NCI-H1048 (cell line): ENCODE measurements at regions not wholly inside any gene's neighbourhood (a gene's known extent, or its start where the extent isn't known, plus 50 kb on each side); places are given as distances from the start of the nearest gene placed in this dataset.

Experiments used
- DNase-seq: peaks from one replicate; lab custom pipeline; 2025; lab: John Stamatoyannopoulos, UW

- DNase-seq: no peak
Measured at GRCh38 chr2:21281791-21282514, 158.2 kb downstream of the TDRD15 start.

DNA sequence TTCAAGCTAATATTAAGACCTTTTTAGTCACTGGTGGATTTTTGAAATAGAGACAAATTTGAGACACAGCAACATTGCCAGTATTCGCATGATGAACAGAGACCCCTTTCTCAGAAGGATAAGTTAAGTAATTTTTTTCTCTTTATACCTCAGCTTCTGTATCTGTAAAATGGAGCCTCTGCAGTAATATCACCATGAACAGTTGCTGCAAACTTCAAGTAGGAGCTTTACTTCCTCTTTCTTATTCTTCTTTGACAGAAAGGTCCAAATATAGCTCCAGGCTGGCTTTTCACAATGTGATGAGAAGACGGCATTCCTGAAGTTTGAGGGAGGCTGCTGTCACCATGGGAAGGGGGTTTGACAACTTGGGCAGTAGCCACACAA, 158.7 kb downstream of the TDRD15 start:
- no peak for DNase-seq

DNA sequence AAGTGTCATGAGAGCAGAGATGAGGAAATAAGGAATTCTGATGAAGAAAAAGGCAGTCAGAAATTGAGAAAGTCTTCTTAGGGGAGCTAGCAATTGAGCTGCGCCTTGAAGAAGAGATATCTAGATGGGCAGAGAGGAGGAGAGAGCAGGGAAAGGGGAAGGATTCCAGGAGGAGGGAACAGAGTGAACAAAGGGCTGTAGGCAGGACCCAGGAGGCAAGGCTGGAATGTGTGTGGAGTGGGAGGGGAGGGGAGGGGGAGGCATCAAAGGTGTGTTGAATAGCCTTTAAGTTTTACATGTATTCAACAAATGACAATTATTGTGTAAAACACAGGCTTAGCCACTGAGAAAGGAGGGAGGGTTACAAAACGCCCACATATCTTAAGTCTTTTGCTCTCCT, 164.5 kb downstream of the TDRD15 start:
- no peak for DNase-seq

GRCh38 chr2:21288739-21289520, 165.2 kb downstream of the TDRD15 start:
- DNase-seq: no peak

GRCh38 chr2:21289551-21289950, 165.8 kb downstream of the TDRD15 start:
- DNase-seq: no peak

DNA sequence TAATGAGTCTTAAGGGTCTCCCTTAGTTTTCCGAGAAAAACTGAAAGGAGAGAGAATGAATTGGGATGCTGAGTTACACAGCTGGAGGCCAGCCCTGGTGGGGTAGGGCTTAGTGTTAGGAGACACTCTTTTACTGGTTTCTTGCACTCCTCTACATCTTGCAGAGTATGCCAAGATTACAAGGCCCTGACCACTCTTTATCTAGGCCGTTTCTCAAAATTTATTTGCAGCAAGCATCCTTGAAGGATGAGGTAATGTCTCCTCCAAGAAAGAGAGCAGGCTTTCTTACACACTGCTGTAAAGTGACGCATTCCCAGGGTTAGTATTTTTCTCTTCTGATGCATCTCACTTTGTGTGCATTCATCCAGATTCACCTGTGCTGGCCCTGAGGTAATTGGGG, 166.2 kb downstream of the TDRD15 start:
- no peak for DNase-seq

GRCh38 chr2:21291426-21291825, 167.7 kb downstream of the TDRD15 start:
- DNase-seq: no peak

- no peak for DNase-seq
Measured at GRCh38 chr2:21294446-21294845, 170.7 kb downstream of the TDRD15 start.

DNA sequence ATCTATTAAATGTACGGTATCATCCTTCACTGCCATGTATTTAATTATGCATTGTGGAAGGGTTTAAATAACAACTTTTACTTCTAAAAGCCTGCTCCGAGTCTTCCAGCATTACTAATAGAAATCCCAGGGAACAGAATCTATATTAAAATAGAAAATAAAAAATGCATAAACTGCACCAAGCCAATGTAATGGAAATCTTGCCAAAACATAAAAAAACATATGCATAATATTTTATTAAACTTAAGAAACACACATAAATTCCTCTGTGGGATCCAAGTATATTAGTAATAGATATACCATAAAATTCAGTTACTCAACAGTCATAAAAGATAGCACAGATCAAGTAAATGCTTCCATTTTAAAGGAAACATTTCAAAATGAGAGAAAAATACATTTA, 175.6 kb downstream of the TDRD15 start:
- no peak for DNase-seq

DNA sequence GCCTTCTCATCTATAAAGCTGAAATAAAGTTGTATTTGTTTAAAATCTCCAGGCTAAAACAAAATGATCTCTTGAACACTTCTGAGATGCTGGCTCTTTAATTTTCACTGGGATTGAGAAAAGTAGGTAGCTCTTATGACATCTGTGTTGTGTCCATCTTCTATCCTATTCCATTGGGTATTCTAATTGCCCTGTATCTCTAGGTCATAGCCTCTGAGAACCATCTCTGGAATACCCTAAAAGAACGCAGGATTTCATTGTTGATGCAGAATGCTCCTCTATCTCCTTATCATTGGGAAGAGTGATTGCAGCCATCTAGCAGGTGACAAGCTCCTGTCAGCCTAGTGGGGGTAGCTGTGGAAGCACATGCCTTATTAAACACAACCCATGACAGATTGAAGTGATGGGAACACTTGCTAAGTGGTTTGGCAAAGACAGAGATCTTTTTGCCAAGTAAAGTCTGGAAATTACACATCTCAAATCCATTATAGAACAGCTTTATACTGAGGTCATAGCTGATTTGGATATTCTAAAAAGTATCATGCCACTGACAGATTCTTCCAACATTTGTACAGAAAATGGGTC, 178.2 kb downstream of the TDRD15 start:
- no peak for DNase-seq

- DNase-seq: no peak
Measured at GRCh38 chr2:21303876-21304275, 180.1 kb downstream of the TDRD15 start.

GRCh38 chr2:21305581-21305980, 181.8 kb downstream of the TDRD15 start:
- no peak for DNase-seq

GRCh38 chr2:21306235-21306634, 182.5 kb downstream of the TDRD15 start:
- DNase-seq: no peak

DNA sequence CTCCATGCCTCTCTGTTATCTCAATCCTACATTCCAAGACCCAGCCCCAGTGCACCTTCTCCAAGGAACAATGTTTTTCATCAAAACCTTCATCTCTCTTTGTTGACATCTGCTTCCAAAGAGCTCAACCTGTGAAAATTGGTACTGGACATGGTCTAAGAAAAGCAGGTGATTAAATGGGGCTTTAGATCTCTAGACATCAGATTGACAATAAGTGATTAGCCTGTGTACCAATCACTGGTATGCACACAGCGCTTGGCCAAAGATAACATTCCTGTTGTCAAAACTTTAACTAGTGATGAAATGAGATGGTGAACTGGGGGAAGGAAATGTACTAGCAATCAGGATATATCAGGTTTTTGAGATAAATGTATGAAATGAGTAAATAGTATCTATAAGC, 183.3 kb downstream of the TDRD15 start:
- no peak for DNase-seq

DNA sequence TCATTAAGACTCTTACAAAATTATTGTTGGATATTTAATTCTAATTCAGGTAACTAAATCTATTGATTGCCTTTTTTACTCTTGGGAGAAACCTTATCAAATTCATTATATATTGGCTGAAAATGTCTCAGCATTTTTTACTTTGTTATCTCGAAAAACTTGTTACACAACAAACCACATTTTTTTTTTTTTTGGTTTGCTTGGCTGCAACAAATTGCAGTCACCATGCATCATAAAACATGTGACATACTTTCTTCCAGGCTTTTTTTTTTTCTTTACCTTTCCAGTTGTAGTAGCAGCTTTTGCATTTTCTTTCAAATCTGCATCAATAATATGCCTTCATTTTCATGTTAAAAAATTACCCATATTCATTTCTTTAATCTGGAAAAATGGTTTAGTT, 186.7 kb downstream of the TDRD15 start:
- no peak for DNase-seq

- no peak for DNase-seq
Measured at GRCh38 chr2:21314322-21314835, 190.6 kb downstream of the TDRD15 start.

- no peak for DNase-seq
Measured at GRCh38 chr2:21317131-21317530, 193.4 kb downstream of the TDRD15 start.

DNA sequence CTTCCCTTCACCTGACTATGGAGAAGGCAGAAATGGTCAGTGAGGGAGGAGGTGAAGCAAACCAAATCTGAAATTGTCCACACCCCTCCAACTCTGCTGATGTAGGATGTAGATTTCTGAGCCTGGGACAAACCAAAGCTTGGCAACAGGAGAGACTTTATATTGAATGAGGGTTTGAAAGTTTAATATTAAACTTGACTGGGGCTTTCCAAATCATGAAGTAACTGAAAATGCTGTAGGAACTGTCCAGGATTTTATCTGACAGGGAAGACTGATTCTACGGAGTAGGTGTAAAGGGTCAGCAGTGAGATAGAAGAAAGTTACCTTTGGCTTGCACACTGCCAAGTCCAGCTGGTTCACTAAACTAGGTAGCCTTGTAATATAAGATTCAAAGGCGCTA, 194.5 kb downstream of the TDRD15 start:
- no peak for DNase-seq

- no peak for DNase-seq
Measured at GRCh38 chr2:21326152-21326551, 202.4 kb downstream of the TDRD15 start.

GRCh38 chr2:21328177-21328576, 204.4 kb downstream of the TDRD15 start:
- no peak for DNase-seq

- DNase-seq: no peak
Measured at GRCh38 chr2:21330786-21331391, 207.1 kb downstream of the TDRD15 start.

GRCh38 chr2:21331625-21332370, 208.0 kb downstream of the TDRD15 start:
- no peak for DNase-seq
